ENCODE measurements at regions not wholly inside any gene's neighbourhood (a gene's known extent, or its start where the extent isn't known, plus 50 kb on each side); places are given as distances from the start of the nearest gene placed in this dataset.

DNA sequence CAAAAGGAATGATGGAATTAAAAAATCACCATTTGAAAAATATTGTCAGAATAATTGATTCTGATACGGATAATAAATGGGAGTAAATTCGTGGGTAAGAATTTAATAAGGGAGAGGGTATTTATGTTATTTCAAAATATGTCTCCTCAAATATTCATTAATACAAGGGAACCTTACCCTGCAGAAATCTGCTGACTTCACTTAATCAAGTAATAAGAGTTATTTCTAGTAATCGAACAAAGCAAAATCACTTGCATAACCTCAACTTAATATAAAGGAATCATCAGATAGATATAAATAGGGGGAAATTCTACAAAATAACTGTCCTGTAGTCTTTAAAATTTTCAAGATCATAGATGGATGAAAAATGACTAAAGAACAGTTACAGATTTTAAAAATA lies 1164.7 kb upstream of the GJE1 start:
- no peaks in the 10 kb centered on the region for H3K27me3 ChIP-seq (replicated peaks; ENCODE audit: insufficient read depth, low read depth, low read length, poor library complexity)
- CTCF ChIA-PET, result no interaction called here
- H3K4me3 ChIP-seq (ENCODE audit: low read depth, low read length, poor library complexity, severe bottlenecking), result no peak overlapping the region
- no peaks in the 10 kb centered on the region for H3K9me3 ChIP-seq (ENCODE audit: low read depth, low read length, poor library complexity, severe bottlenecking)
- intact Hi-C loops (cut with micrococcal nuclease; ENCODE audit: unreplicated experiment), result no loop called here
- POLR2A ChIA-PET (ENCODE audit: low non-redundant PET), result no interaction called here
- H3K36me3 ChIP-seq (ENCODE audit: insufficient read depth, low read length, poor library complexity, severe bottlenecking), result no peaks in the 10 kb centered on the region
- H3K27ac ChIP-seq (ENCODE audit: low read depth, low read length, poor library complexity, severe bottlenecking), result no peak overlapping the region
- H3K4me1 ChIP-seq (ENCODE audit: insufficient read depth, low read length, poor library complexity, severe bottlenecking), result no peaks in the 10 kb centered on the region
- no peak for DNase-seq (ENCODE audit: low spot score)
- BruUV-seq (replicated peaks), result no TSS peak
- TF ChIP-seq EZH2 (IDR thresholded peaks at IDR 0.05; ENCODE audit: borderline replicate concordance, low read depth, low read length, poor library complexity, severe bottlenecking), result no peak
- TF ChIP-seq, protein P1, sequence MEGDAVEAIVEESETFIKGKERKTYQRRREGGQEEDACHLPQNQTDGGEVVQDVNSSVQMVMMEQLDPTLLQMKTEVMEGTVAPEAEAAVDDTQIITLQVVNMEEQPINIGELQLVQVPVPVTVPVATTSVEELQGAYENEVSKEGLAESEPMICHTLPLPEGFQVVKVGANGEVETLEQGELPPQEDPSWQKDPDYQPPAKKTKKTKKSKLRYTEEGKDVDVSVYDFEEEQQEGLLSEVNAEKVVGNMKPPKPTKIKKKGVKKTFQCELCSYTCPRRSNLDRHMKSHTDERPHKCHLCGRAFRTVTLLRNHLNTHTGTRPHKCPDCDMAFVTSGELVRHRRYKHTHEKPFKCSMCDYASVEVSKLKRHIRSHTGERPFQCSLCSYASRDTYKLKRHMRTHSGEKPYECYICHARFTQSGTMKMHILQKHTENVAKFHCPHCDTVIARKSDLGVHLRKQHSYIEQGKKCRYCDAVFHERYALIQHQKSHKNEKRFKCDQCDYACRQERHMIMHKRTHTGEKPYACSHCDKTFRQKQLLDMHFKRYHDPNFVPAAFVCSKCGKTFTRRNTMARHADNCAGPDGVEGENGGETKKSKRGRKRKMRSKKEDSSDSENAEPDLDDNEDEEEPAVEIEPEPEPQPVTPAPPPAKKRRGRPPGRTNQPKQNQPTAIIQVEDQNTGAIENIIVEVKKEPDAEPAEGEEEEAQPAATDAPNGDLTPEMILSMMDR (conservative IDR thresholded peaks at IDR 0.05; ENCODE audit: low read depth, low read length), result no peak

DNA sequence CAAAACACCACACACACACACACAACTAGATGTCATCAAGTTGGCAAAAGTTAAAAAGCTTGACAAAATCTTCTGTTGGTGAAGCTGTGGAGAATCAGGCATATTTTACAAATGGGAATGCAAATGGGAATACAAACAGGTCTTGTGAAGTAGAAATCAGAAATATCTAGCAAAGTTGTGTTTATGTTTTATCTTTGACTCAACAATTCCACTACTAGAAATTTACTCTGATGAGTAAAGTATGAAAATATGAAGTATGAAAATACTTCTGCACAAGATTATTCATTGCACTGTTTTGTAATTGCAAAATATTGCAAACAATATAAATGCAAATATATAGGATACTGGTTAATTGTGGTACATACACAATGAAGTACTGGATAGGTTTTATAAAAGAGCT lies 1166.0 kb upstream of the GJE1 start:
- TF ChIP-seq EZH2 (IDR thresholded peaks at IDR 0.05; ENCODE audit: borderline replicate concordance, low read depth, low read length, poor library complexity, severe bottlenecking), result no peak
- TF ChIP-seq, protein P1 (conservative IDR thresholded peaks at IDR 0.05; ENCODE audit: low read depth, low read length), result no peak
- DNase-seq (ENCODE audit: low spot score), result no peak
- H3K36me3 ChIP-seq (ENCODE audit: insufficient read depth, low read length, poor library complexity, severe bottlenecking), result no peaks in the 10 kb centered on the region
- CTCF ChIA-PET, result no interaction called here
- no TSS peak for BruUV-seq (replicated peaks)
- no peak overlapping the region for H3K27ac ChIP-seq (ENCODE audit: low read depth, low read length, poor library complexity, severe bottlenecking)
- intact Hi-C loops (cut with micrococcal nuclease; ENCODE audit: unreplicated experiment), result no loop called here
- H3K4me3 ChIP-seq (ENCODE audit: low read depth, low read length, poor library complexity, severe bottlenecking), result no peak overlapping the region
- POLR2A ChIA-PET (ENCODE audit: low non-redundant PET), result no interaction called here
- no peaks in the 10 kb centered on the region for H3K27me3 ChIP-seq (replicated peaks; ENCODE audit: insufficient read depth, low read depth, low read length, poor library complexity)
- no peaks in the 10 kb centered on the region for H3K4me1 ChIP-seq (ENCODE audit: insufficient read depth, low read length, poor library complexity, severe bottlenecking)
- H3K9me3 ChIP-seq (ENCODE audit: low read depth, low read length, poor library complexity, severe bottlenecking), result no peaks in the 10 kb centered on the region

GRCh38 chr6:140960566-140960965 lies 1172.2 kb upstream of the GJE1 start:
- no peak overlapping the region for H3K27ac ChIP-seq (ENCODE audit: low read depth, low read length, poor library complexity, severe bottlenecking)
- no TSS peak for BruUV-seq (replicated peaks)
- ChIA-PET CTCF (no interaction called here), POLR2A (ENCODE audit: low non-redundant PET) (no interaction called here)
- peaks cover 18% of the 10 kb centered on the region for H3K4me1 ChIP-seq (ENCODE audit: insufficient read depth, low read length, poor library complexity, severe bottlenecking)
- no peak for DNase-seq (ENCODE audit: low spot score)
- H3K27me3 ChIP-seq (replicated peaks; ENCODE audit: insufficient read depth, low read depth, low read length, poor library complexity), result no peaks in the 10 kb centered on the region
- TF ChIP-seq EZH2 (IDR thresholded peaks at IDR 0.05; ENCODE audit: borderline replicate concordance, low read depth, low read length, poor library complexity, severe bottlenecking), result no peak
- TF ChIP-seq, protein P1 (conservative IDR thresholded peaks at IDR 0.05; ENCODE audit: low read depth, low read length), result no peak
- H3K9me3 ChIP-seq (ENCODE audit: low read depth, low read length, poor library complexity, severe bottlenecking), result no peaks in the 10 kb centered on the region
- no peak overlapping the region for H3K4me3 ChIP-seq (ENCODE audit: low read depth, low read length, poor library complexity, severe bottlenecking)
- intact Hi-C loops (cut with micrococcal nuclease; ENCODE audit: unreplicated experiment), result no loop called here
- no peaks in the 10 kb centered on the region for H3K36me3 ChIP-seq (ENCODE audit: insufficient read depth, low read length, poor library complexity, severe bottlenecking)

Data from A673 (cell line).